ENCODE measurements at regions not wholly inside any gene's neighbourhood (a gene's known extent, or its start where the extent isn't known, plus 50 kb on each side); places are given as distances from the start of the nearest gene placed in this dataset.
"Not testable (repeated sequence)": the region's sequence is repeated elsewhere in the genome, so short reads cannot be mapped to it uniquely, and the experiment has no call there.

DNA sequence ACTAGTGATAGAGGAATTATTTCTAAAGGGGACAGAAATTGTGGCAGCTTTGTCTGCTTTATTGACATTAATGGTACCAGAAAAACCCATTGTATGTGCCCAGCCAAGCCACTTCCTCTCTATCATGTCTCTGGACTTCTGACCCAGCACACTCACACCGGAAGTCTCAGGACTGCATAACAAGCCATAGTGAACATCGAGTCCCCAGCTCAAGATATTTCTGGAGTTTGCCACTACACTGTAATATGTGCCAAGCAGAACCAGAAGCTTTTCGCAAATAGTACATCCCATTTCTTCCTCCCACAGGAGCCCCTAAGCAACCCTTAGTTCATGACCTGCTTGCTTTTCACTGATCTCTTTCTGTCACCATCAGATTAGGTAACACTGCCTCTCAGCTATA, 187.4 kb upstream of the GHR start:
- 47% methylated on average over 3 of the region's 3 CpGs for WGBS (ENCODE audit: insufficient coverage, low coverage, low lambda C conversion rate, missing lambda C conversion rate)
- no peak for DNase-seq
- no peaks in the 10 kb centered on the region for H3K27me3 ChIP-seq
- intact Hi-C loops (cut with DNase I), result no loop called here
- no peak overlapping the region for H3K4me3 ChIP-seq
- ATAC-seq, result peak in 1 of 4 donors; percentile 58
- no peak overlapping the region for H3K27ac ChIP-seq
- H3K9me3 ChIP-seq, result peaks cover 0 to 3% (median 0%) of the 10 kb centered on the region in 4 donors
- TF ChIP-seq, protein P1, sequence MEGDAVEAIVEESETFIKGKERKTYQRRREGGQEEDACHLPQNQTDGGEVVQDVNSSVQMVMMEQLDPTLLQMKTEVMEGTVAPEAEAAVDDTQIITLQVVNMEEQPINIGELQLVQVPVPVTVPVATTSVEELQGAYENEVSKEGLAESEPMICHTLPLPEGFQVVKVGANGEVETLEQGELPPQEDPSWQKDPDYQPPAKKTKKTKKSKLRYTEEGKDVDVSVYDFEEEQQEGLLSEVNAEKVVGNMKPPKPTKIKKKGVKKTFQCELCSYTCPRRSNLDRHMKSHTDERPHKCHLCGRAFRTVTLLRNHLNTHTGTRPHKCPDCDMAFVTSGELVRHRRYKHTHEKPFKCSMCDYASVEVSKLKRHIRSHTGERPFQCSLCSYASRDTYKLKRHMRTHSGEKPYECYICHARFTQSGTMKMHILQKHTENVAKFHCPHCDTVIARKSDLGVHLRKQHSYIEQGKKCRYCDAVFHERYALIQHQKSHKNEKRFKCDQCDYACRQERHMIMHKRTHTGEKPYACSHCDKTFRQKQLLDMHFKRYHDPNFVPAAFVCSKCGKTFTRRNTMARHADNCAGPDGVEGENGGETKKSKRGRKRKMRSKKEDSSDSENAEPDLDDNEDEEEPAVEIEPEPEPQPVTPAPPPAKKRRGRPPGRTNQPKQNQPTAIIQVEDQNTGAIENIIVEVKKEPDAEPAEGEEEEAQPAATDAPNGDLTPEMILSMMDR (IDR thresholded peaks at IDR 0.05), result no peak
- no peak for TF ChIP-seq POLR2A (IDR thresholded peaks at IDR 0.05)
- no peaks in the 10 kb centered on the region for H3K36me3 ChIP-seq
- no peaks in the 10 kb centered on the region for H3K4me1 ChIP-seq

GRCh38 chr5:42241636-42242035, 181.6 kb upstream of the GHR start:
- Histone ChIP-seq H3K4me3 (no peak overlapping the region), H3K27me3 (no peaks in the 10 kb centered on the region), H3K36me3 (no peaks in the 10 kb centered on the region), H3K27ac (no peak overlapping the region), H3K9me3 (no peaks in the 10 kb centered on the region), H3K4me1 (no peaks in the 10 kb centered on the region)
- DNase-seq, result no peak
- ATAC-seq, result no peak
- TF ChIP-seq, protein P1 (IDR thresholded peaks at IDR 0.05), result no peak
- no peak for TF ChIP-seq POLR2A (IDR thresholded peaks at IDR 0.05)
- intact Hi-C loops (cut with DNase I), result no loop called here
- WGBS (ENCODE audit: insufficient coverage, low coverage, low lambda C conversion rate, missing lambda C conversion rate), result 59% methylated on average over 2 of the region's 2 CpGs

- DNase-seq (no peak), ATAC-seq (no peak)
- intact Hi-C loops (cut with DNase I), result no loop called here
- no peaks in the 10 kb centered on the region for H3K36me3 ChIP-seq
- H3K4me1 ChIP-seq, result no peaks in the 10 kb centered on the region
- no peak overlapping the region for H3K4me3 ChIP-seq
- H3K27ac ChIP-seq, result no peak overlapping the region
- no peaks in the 10 kb centered on the region for H3K9me3 ChIP-seq
- WGBS (ENCODE audit: insufficient coverage, low coverage, low lambda C conversion rate, missing lambda C conversion rate), result 47% methylated on average over 1 of the region's 1 CpG
- H3K27me3 ChIP-seq, result no peaks in the 10 kb centered on the region
- TF ChIP-seq, protein P1 (IDR thresholded peaks at IDR 0.05), result no peak
Measured at GRCh38 chr5:42242210-42242609, 181.0 kb upstream of the GHR start.

DNA sequence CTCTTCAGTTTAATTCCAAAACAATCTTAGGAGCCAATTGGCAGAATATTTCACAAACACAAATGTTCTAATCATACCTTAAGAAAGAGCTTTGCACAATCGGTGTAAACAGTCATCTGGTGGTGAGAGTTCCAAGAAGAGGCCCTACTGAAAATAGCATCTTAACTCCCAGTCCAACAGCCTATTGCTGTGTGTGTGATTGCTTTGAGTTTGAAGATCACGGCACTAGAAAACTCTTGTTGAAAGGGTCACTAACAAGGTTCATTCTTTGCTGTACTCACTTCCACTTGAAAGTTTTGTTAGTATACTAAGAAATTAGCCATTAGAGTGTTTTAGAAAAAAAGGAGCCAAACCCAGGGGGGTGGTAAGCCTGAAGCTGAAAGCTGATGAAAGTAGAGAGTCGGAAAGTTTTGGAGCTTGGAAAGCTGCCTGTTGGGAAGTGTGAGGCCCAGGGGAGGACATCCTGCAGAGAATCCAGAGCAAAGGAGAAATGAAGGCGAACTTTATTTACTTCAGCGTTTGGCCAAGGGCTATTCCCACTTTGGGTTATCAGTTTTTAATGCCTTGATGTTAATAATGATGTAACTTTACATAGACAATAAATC, 180.3 kb upstream of the GHR start:
- H3K9me3 ChIP-seq, result no peaks in the 10 kb centered on the region
- H3K27me3 ChIP-seq, result no peaks in the 10 kb centered on the region
- H3K4me3 ChIP-seq, result no peak overlapping the region
- H3K27ac ChIP-seq, result no peak overlapping the region
- WGBS (ENCODE audit: insufficient coverage, low coverage, low lambda C conversion rate, missing lambda C conversion rate), result 56% methylated on average over 5 of the region's 5 CpGs
- H3K4me1 ChIP-seq, result no peaks in the 10 kb centered on the region
- no peak for DNase-seq
- no peak for ATAC-seq
- H3K36me3 ChIP-seq, result no peaks in the 10 kb centered on the region
- intact Hi-C loops (cut with DNase I), result no loop called here
- TF ChIP-seq POLR2A (IDR thresholded peaks at IDR 0.05), result no peak
- TF ChIP-seq, protein P1 (IDR thresholded peaks at IDR 0.05), result no peak

DNA sequence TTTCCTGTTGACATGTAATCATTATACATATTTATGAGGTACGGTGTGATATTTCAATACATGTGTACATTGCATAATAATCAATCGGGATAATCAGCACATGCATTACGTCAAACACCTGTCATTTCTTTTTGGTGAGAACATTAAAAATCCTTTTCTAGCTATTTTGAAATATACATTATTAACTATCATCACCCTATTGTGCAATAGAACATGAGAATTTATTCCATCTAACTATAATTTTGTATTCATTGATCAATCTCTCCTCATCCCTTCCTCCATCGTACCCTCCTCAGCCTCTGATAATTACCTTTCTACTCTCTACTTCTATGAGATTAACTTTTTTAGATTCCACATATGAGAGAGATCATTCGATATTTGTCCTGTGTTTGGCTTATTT, 170.9 kb upstream of the GHR start:
- Histone ChIP-seq H3K4me3 (no peak overlapping the region), H3K27me3 (no peaks in the 10 kb centered on the region), H3K36me3 (no peaks in the 10 kb centered on the region), H3K4me1 (no peaks in the 10 kb centered on the region), H3K9me3 (no peaks in the 10 kb centered on the region), H3K27ac (no peak overlapping the region)
- 85% methylated on average over 5 of the region's 5 CpGs for WGBS (ENCODE audit: insufficient coverage, low coverage, low lambda C conversion rate, missing lambda C conversion rate)
- ATAC-seq (no peak), DNase-seq (no peak)
- intact Hi-C loops (cut with DNase I), result no loop called here
- TF ChIP-seq POLR2A (IDR thresholded peaks at IDR 0.05), result no peak
- TF ChIP-seq, protein P1 (IDR thresholded peaks at IDR 0.05), result no peak

DNA sequence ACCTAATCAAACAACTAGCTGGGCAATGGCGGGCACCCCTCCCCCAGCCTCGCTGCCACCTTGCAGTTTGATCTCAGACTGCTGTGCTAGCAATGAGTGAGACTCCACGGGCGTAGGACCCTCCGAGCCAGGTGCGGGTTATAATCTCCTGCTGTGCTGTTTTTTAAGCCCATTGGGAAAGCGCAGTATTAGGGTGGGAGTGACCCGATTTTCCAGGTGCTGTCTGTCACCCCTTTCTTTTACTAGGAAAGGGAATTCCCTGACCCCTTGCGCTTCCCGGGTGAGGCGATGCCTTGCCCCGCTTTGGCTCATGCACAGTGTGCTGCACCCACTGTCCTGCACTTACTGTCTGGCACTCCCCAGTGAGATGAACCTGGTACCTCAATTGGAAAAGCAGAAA, 163.3 kb upstream of the GHR start:
- intact Hi-C loops (cut with DNase I); H3K36me3 ChIP-seq; H3K4me1 ChIP-seq; H3K27me3 ChIP-seq; ATAC-seq; DNase-seq; H3K4me3 ChIP-seq; H3K27ac ChIP-seq; H3K9me3 ChIP-seq: not testable (repeated sequence)
- WGBS (ENCODE audit: insufficient coverage, low coverage, low lambda C conversion rate, missing lambda C conversion rate), result 80% methylated on average over 2 of the region's 12 CpGs
